Pons (tissue), 1 donor: ENCODE measurements at regions not wholly inside any gene's neighbourhood (a gene's known extent, or its start where the extent isn't known, plus 50 kb on each side); places are given as distances from the start of the nearest gene placed in this dataset.

Experiments used
- DNase-seq: peaks from one replicate; pipeline ENCODE4 v3.0.0-alpha.2; 2016; ENCODE audit warnings: low spot score

DNA sequence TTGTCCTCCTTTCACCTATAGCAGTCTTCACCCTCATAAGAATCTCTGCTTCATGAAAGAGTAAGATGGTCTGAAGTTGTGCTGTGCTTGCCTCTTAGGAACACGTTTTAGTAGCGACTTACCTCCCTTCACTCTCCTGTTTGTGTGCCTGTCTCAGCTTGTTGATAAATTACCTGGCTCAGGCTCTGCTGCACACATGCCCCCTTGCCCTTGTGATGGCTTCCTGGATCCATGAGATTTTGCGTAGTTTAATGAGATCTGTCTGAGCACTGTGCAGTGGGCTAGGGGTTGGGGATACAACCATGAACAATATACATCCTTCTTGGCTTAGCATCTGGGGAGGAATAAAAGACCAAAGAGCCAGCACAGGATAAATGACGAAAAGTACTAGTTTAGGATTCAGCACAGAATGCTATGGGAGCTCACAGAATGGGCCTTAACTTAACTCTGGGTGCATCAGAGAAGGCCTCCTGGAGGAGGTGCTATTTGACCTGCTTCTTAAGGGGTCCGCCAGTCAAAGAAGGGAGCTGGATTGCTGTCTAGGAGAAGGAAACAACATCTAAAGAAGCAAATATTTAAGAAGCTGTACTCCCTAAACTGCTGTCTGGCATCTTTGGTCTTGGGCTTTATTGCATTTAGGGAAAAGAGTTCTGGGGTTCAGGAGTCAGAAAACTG, 175.7 kb upstream of the PLXNA2 start:
- DNase-seq = no peak

DNA sequence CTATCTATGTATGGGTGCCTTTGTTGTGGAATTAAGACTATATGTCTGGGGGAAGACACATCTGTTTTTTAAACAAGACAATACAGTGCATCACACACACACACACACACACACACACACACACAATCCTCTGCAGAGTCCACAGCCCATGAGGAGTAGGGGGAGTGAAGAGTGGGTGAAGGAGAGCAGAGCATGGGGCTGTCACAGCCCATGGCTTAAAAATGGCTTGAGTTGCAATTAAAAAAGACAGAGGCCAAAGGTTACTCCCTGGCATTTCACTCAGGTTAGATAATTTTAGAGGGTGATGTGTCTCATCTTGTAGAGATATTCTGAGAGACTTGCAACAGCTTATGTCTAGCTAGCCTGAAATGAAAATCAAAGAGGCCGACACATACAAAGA, 176.5 kb upstream of the PLXNA2 start:
- DNase-seq = no peak

DNA sequence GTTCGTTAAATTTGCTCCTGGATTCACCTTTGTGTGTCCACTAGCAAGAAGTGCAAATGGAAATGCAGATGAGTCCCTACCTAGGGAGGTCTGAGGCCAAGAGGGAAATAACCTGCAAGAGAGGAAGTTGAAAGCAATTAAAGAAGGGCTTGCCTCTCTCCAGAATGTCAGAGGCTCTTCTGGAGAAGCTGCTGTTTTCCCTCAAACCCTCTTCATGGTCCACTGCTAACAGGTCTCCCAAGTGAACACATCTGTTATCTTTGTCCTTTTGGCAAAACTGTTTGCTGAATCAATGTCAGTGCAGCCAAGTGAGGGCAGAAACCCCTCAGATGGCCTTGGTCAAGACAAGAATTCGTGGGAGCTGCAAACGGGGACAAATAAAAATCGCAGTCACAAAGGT, 177.3 kb upstream of the PLXNA2 start:
- DNase-seq = no peak

DNA sequence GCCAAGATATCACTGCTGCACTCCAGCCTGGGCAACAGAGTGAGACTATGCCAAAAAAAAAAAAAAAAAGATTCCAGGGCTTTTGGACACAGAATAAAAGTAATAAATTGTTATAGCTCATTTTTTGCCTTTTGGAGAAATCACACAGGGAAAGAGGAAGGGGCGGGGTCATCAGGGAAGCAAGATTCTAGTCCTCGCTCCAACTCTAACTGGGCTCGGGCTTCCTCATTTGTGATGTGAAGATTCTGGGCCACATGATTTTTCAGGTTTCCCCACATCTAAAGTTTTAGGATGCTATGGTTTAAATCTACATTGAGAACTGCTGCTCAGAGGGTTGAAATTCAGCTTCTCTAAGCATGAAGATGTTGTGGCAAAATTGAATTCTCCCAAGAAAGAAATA, 179.3 kb upstream of the PLXNA2 start:
- no peak for DNase-seq

GRCh38 chr1:208425096-208425495, 180.9 kb upstream of the PLXNA2 start:
- DNase-seq = no peak

- DNase-seq = no peak
Measured at GRCh38 chr1:208430220-208430619, 186.0 kb upstream of the PLXNA2 start.

DNA sequence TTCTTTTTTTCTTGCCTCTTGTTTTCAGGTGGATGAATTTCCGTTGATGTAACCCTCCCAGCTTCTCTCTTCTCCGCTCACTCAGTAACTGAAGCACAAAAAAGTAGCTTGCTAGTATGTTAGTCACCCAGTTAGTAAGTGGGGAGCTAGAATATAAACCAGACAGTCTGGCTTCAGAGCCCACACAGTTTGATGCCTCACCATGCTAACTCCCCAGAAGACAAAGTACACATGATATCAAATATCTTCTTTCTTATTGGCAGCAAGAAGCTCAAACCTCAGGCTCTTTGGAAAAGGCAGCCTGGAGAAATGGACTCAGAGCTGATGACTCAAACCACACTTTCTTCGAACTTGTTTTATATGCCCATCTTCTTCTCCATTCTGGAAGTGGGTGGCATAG, 187.5 kb upstream of the PLXNA2 start:
- no peak for DNase-seq

GRCh38 chr1:208432346-208432745, 188.2 kb upstream of the PLXNA2 start:
- no peak for DNase-seq

DNA sequence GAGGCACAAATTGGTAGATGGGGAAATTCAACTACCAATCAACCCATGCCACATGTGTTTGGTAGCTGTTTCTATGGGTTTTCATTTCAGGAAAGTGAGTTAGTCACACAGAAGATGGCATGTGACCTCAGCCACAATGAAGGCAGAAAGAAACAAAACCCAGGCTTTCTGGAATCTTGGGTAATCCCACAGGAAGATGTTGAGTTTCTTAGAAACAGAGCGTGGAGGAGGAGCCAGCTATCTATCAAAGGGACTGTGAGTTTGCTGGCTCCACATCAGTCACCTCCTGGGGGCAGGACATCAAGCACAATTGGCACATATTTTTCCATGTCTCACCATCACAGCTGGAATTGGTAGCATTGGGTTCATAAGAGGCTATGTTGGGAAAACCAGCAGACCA, 188.9 kb upstream of the PLXNA2 start:
- no peak for DNase-seq

- no peak for DNase-seq
Measured at GRCh38 chr1:208433971-208434370, 189.8 kb upstream of the PLXNA2 start.

DNA sequence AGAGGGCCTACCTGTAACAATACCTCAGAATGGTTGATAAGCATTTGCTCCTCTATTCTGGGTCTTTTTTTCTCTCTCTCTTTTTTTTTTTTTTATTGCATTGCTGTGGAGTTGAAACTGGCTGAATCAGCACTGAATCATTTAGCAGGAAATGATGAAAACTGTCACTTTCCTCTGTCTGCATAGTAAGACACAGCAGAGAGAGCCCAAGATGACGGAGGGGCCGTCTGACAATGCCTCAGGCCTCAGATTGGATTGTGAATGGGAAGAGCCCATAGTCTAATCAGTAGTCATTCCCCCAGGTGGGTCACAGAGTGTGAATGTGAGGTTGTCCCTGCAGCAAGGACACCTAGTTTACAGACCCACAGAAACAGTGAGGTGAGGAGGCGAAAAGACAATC, 193.2 kb upstream of the PLXNA2 start:
- no peak for DNase-seq

DNA sequence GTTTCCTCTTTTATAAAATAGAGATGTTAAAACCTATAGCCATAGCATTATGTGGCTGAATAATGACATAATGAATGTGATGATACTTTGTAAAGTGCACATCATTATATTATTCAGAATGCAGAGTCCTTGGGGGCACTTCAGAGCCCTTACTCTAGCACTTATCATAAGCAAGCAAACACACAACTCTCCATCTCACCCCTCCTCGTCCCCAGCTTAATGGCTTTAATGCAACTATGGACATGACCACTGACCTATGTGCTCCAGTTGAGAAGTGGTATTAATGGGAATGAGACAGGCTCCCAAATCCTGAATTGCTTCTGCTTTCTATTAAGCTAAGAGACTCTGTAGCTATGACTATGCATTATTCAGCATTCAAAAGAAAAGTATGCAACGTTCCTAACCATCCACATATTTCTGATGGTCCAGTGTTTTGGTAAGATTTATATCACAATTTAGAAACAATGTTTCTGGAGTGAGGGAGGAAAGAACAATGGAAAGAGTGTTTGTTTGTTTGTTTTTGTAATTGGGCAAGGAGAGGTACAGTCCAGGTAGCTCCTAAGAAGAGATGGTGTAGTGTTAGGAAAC, 194.0 kb upstream of the PLXNA2 start:
- no peak for DNase-seq

DNA sequence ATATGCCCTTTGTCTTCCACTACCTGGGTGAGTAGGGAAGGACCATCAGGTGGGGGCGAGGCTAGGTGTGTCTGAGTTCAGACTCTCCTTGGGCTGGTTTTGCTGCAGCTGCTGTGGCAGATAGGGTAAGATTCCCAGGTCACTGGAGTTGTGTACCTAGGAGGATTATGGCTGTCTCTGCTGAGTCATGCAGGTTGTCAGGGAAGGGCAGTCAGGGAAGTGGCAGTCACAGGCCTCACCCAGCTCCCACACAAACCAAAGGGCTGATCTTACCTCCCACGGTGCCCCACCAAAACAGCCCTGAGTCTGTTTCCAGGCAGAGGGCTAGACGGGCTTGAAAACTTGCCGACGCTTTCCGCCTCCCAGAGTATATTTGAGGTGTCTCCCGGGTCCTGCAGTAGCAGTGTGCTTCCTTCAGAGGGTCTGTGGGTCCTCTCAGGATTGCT, 201.6 kb upstream of the PLXNA2 start:
- no peak for DNase-seq

DNA sequence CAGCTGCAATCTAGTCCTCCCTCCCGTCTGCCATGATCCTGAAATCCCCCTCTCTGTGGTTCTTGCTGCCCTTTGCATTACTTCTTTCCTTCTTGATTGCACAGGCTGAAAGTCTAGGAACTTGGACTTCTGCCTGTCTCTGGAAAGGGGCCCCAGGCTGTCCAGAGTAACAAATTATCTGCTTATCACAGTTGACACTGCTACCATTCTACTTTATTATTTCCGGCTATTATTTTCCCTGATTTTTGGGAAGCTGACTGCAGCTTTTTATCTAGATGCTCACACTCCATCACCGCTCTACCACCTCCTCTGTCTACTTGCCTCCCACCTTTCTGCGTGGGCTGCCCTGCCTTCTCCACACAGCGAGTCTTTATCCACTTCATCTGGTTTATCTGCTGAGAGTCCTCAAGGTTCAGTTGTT, 202.1 kb upstream of the PLXNA2 start:
- no peak for DNase-seq

GRCh38 chr1:208448425-208448824, 204.2 kb upstream of the PLXNA2 start:
- DNase-seq = no peak

GRCh38 chr1:208449951-208450350, 205.8 kb upstream of the PLXNA2 start:
- no peak for DNase-seq

DNA sequence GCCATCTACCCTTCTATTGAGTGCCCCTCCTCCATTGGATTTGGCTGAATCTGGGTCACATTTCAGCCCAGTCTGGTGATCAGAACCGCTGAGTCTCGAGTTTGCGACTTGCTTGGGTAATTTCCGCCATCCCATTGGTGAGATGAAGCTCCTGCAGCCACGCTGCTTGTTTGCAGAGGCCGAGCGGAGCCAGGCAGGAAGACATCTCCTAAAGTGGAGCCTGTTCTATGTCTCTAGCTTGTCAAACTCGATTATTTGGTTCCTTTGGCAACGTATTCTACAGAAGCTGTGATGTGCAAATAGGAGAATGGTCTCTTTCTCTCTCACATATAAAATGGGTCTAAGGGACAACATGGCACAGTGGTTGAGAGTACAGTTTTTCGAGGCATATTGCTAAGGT, 206.8 kb upstream of the PLXNA2 start:
- no peak for DNase-seq

DNA sequence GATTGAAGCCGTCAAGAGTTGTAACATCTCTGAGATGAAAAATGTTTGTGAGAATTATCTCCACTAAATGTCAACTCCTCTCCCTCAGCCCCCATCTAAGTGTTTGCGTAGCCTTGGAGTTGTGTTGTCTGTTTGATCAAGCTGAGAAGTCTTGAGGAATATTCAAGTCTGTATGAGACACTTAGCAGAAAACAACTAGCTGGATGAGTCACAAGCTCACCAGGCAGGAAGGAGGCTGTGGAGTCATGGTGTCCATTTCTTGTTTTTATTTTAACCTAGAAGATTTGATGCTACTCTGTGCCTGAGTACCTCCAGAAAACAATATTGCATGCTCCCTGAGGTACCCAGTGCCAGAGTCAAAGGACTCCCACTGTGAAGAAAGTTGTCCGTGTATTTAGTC, 211.6 kb upstream of the PLXNA2 start:
- peak; percentile 15 for DNase-seq

- DNase-seq = no peak
Measured at GRCh38 chr1:208456487-208456886, 212.3 kb upstream of the PLXNA2 start.

GRCh38 chr1:208460823-208461222, 216.6 kb upstream of the PLXNA2 start:
- no peak for DNase-seq

DNA sequence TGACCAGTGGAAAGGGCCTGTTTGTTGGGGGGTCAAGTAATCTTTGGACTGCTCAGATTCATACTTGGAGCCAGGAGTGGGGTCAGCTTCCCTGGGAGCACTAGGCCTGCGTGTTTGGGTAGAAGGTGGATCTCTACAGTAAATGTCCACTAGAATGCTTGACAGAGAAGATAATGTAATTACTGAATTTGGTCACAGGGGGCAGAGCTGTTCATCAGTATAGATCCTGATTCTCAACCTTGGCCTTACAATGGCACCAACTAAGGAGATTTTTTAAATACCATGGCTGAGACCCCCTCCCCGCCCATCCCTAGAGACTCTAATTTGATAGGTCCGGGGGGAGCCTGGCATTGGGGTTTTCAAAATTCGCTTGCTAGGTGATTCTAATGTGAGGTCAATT, 217.5 kb upstream of the PLXNA2 start:
- no peak for DNase-seq

DNA sequence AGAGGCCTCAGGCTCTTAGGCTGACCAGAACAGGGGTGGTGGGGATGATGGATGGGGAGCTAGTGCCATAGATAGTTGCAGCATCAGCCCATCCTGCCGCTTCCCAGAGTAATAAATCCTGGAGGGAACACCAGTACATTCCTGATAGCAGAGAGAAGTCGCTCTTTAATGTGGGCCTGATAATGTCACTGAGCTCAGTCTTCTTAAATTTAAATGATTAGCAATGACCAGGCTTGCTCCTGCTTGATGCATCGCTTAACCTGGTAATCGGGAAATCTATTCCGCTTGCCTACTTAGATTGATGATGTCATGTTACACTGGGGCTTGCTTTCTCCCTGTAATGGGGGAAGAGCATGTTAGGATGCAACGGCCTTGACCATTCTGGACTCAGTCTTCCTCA, 218.6 kb upstream of the PLXNA2 start:
- DNase-seq = no peak

- no peak for DNase-seq
Measured at GRCh38 chr1:208465266-208465665, 221.1 kb upstream of the PLXNA2 start.
